BJ (cell line): ENCODE measurements at regions not wholly inside any gene's neighbourhood (a gene's known extent, or its start where the extent isn't known, plus 50 kb on each side); places are given as distances from the start of the nearest gene placed in this dataset.

Experiments
- CTCF ChIA-PET: fragments of 350-600 bp; formaldehyde crosslinking; extraction: SDS; loops from one replicate; lab custom pipeline; 2021; ENCODE audit warnings: antibody characterized with exemption, inconsistent platforms; lab: Yijun Ruan, JAX
- POLR2A ChIA-PET: fragments of 300-600 bp; sonication (Branson Sonifier 250); formaldehyde crosslinking; extraction: SDS; loops from one replicate; lab custom pipeline; 2021; ENCODE audit warnings: antibody characterized with exemption; lab: Charles Lee
- DNase-seq: peaks from one replicate; pipeline ENCODE4 v3.0.0-alpha.2; 2011; ENCODE audit warnings: low read depth
- H3K27me3 ChIP-seq: 2 replicates; pipeline ENCODE4 v1.6.0; 2011; ENCODE audit warnings: low read length; ENCODE audit not compliant: control insufficient read depth, insufficient read depth
- H3K36me3 ChIP-seq: 2 replicates; pipeline ENCODE4 v1.5.1; 2011; ENCODE audit warnings: low read length; ENCODE audit not compliant: control insufficient read depth, insufficient read depth
- H3K4me3 ChIP-seq: 2 replicates; pipeline ENCODE4 v1.5.1; 2011; ENCODE audit warnings: low read depth, mild to moderate bottlenecking, control low read depth, low read length
- TF ChIP-seq, protein P1 (sequence below): IDR thresholded peaks from 2 replicates; pipeline ENCODE4 v1.5.1; 2011; ENCODE audit warnings: low read depth, mild to moderate bottlenecking, control low read depth, inconsistent platforms, low read length, moderate library complexity; ENCODE audit not compliant: insufficient read depth

DNA sequence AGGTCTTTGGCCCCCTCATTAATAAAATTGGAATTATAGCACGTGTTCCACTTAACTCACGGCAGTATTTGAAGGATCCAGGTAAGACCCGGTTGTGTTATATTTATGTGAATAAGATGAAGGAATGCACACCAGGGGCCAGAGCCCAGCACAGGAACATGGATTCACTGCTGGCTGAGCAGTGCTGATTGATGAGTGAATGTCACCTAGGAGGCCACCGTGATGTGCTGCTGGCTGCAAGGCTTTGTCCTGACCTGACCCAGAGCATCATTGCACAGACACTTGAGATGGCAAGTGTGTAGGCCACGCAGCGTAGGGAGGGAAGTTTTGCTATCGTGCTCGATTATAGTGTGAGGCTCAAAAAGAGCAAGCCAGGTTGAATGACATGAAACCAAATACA, 350.7 kb upstream of the MGMT start:
- H3K4me3 ChIP-seq, result no peak overlapping the region
- H3K27me3 ChIP-seq, result no peaks in the 10 kb centered on the region
- H3K36me3 ChIP-seq, result no peaks in the 10 kb centered on the region
- POLR2A ChIA-PET, result no interaction called here
- TF ChIP-seq, protein P1, sequence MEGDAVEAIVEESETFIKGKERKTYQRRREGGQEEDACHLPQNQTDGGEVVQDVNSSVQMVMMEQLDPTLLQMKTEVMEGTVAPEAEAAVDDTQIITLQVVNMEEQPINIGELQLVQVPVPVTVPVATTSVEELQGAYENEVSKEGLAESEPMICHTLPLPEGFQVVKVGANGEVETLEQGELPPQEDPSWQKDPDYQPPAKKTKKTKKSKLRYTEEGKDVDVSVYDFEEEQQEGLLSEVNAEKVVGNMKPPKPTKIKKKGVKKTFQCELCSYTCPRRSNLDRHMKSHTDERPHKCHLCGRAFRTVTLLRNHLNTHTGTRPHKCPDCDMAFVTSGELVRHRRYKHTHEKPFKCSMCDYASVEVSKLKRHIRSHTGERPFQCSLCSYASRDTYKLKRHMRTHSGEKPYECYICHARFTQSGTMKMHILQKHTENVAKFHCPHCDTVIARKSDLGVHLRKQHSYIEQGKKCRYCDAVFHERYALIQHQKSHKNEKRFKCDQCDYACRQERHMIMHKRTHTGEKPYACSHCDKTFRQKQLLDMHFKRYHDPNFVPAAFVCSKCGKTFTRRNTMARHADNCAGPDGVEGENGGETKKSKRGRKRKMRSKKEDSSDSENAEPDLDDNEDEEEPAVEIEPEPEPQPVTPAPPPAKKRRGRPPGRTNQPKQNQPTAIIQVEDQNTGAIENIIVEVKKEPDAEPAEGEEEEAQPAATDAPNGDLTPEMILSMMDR, result no peak
- CTCF ChIA-PET, result no interaction called here
- no peak for DNase-seq

GRCh38 chr10:129120441-129120840, 346.6 kb upstream of the MGMT start:
- ChIA-PET POLR2A (no interaction called here), CTCF (no interaction called here)
- TF ChIP-seq, protein P1, result no peak
- Histone ChIP-seq H3K4me3 (no peak overlapping the region), H3K27me3 (no peaks in the 10 kb centered on the region), H3K36me3 (no peaks in the 10 kb centered on the region)
- no peak for DNase-seq

GRCh38 chr10:129122846-129123245, 344.2 kb upstream of the MGMT start:
- TF ChIP-seq, protein P1, result no peak

DNA sequence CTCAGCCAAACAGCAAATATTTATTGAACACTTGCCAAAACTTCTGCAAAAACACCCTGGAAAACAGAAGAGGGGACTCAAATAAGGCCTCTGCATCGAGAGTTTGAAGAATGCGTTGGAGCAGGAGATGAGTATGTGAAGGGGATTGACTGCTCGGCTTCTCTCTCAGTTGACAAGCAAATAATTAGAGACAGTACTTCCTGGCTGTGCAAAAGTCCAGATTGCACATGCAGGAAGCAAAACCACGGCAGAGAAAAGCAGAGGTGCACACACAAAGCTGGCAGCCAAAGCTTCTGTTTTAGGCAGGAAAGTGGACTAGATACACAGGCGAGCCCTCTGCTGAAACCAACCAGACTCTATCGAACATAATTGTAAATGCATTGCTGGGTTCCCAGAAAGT, 343.6 kb upstream of the MGMT start:
- H3K36me3 ChIP-seq, result no peaks in the 10 kb centered on the region
- no peaks in the 10 kb centered on the region for H3K27me3 ChIP-seq
- ChIA-PET CTCF (no interaction called here), POLR2A (no interaction called here)
- no peak overlapping the region for H3K4me3 ChIP-seq
- no peak for DNase-seq
- TF ChIP-seq, protein P1, result no peak

More at GRCh38 chr10:129122846-129123245, 344.2 kb upstream of the MGMT start:
- DNase-seq, result no peak
- Histone ChIP-seq H3K27me3 (no peaks in the 10 kb centered on the region), H3K4me3 (no peak overlapping the region), H3K36me3 (no peaks in the 10 kb centered on the region)
- CTCF ChIA-PET, result no interaction called here
- POLR2A ChIA-PET, result no interaction called here

- TF ChIP-seq, protein P1, result no peak
- Histone ChIP-seq H3K36me3 (no peaks in the 10 kb centered on the region), H3K27me3 (no peaks in the 10 kb centered on the region), H3K4me3 (no peak overlapping the region)
- no peak for DNase-seq
- POLR2A ChIA-PET, result no interaction called here
- CTCF ChIA-PET, result interaction anchor here (0.6 to 1.1 kb wide), 2 partner anchors 53 to 295 kb away, joined by 3 read pairs; no protein-coding TSS in a partner anchor
These were observed 340.1 kb upstream of the MGMT start for GRCh38 chr10:129126982-129127381.
